ENCODE measurements at regions not wholly inside any gene's neighbourhood (a gene's known extent, or its start where the extent isn't known, plus 50 kb on each side); places are given as distances from the start of the nearest gene placed in this dataset.

- no peak for DNase-seq
Observed at GRCh38 chr11:116598556-116598955, 174.2 kb downstream of the BUD13 start.

GRCh38 chr11:116598036-116598435, 174.8 kb downstream of the BUD13 start:
- no peak for DNase-seq

- DNase-seq, result no peak
Observed at GRCh38 chr11:116596346-116597260, 176.2 kb downstream of the BUD13 start.

- DNase-seq, result no peak
Observed at GRCh38 chr11:116595305-116595880, 177.4 kb downstream of the BUD13 start.

GRCh38 chr11:116590844-116591570, 181.8 kb downstream of the BUD13 start:
- DNase-seq, result no peak

GRCh38 chr11:116589402-116589801, 183.4 kb downstream of the BUD13 start:
- no peak for DNase-seq

GRCh38 chr11:116586392-116586791, 186.4 kb downstream of the BUD13 start:
- DNase-seq, result no peak

- DNase-seq, result no peak
Observed at GRCh38 chr11:116582571-116582970, 190.2 kb downstream of the BUD13 start.

- no peak for DNase-seq
Observed at GRCh38 chr11:116581349-116581748, 191.4 kb downstream of the BUD13 start.

GRCh38 chr11:116580799-116581198, 192.0 kb downstream of the BUD13 start:
- DNase-seq, result no peak

GRCh38 chr11:116579857-116580727, 192.7 kb downstream of the BUD13 start:
- no peak for DNase-seq

- no peak for DNase-seq
Observed at GRCh38 chr11:116579031-116579653, 193.6 kb downstream of the BUD13 start.

- no peak for DNase-seq
Observed at GRCh38 chr11:116577956-116578355, 194.8 kb downstream of the BUD13 start.

- DNase-seq, result no peak
Observed at GRCh38 chr11:116577273-116577672, 195.5 kb downstream of the BUD13 start.

GRCh38 chr11:116576526-116576925, 196.3 kb downstream of the BUD13 start:
- no peak for DNase-seq

GRCh38 chr11:116567721-116568242, 205.0 kb downstream of the BUD13 start:
- no peak for DNase-seq

- DNase-seq, result no peak
Observed at GRCh38 chr11:116563712-116564047, 209.1 kb downstream of the BUD13 start.

GRCh38 chr11:116563028-116563711, 209.6 kb downstream of the BUD13 start:
- no peak for DNase-seq

GRCh38 chr11:116560589-116560988, 212.2 kb downstream of the BUD13 start:
- DNase-seq, result no peak

GRCh38 chr11:116558504-116559211, 214.1 kb downstream of the BUD13 start:
- DNase-seq, result no peak

GRCh38 chr11:116557282-116557681, 215.5 kb downstream of the BUD13 start:
- DNase-seq, result no peak

Measured in CD4-positive, alpha-beta T cell treated with Interleukin-17A for 4 hours (primary cell).